ENCODE measurements at regions not wholly inside any gene's neighbourhood (a gene's known extent, or its start where the extent isn't known, plus 50 kb on each side); places are given as distances from the start of the nearest gene placed in this dataset.
"Not testable (repeated sequence)": the region's sequence is repeated elsewhere in the genome, so short reads cannot be mapped to it uniquely, and the experiment has no call there.

DNA sequence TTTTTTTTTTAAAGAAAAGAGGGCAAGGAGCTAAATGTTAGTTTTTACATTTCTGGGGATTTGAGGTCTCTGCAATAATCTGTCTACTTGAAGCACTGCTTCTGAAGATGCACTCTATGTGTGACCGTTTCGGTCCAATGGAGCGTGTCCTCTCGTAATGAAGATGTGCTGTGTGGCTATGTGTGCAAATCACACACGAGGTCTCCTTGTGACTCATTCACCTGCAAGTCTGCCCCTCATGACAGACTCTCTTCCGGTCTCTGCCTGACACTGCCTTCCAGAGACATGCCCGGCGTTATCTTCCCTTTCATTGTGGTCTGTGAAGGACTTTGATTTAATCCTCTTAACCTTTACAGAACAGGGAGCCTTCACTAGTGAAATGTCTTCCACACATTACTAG, 84.3 kb downstream of the TRAM1L1 start:
- H3K27me3 ChIP-seq (ENCODE audit: control insufficient read depth, insufficient read depth, low read length): no peaks in the 10 kb centered on the region
- no peaks in the 10 kb centered on the region for H3K4me1 ChIP-seq (ENCODE audit: control insufficient read depth, insufficient read depth, low read length)
- intact Hi-C loops (cut with micrococcal nuclease; ENCODE audit: unreplicated experiment) (no loop called here), in situ Hi-C loops (cut with HindIII; ENCODE audit: low pct_unique_long_range_greater_than_20kb, low sequenced_read_pairs) (no loop called here)
- ChIA-PET POLR2A (no interaction called here), CTCF (no interaction called here)
- TF ChIP-seq SIN3A (IDR thresholded peaks at IDR 0.05; ENCODE audit: borderline replicate concordance, insufficient read depth, low read depth, low read length): no peak
- TF ChIP-seq TCF7L2 (IDR thresholded peaks at IDR 0.05; ENCODE audit: low read depth, low read length): no peak
- TF ChIP-seq, protein P1, sequence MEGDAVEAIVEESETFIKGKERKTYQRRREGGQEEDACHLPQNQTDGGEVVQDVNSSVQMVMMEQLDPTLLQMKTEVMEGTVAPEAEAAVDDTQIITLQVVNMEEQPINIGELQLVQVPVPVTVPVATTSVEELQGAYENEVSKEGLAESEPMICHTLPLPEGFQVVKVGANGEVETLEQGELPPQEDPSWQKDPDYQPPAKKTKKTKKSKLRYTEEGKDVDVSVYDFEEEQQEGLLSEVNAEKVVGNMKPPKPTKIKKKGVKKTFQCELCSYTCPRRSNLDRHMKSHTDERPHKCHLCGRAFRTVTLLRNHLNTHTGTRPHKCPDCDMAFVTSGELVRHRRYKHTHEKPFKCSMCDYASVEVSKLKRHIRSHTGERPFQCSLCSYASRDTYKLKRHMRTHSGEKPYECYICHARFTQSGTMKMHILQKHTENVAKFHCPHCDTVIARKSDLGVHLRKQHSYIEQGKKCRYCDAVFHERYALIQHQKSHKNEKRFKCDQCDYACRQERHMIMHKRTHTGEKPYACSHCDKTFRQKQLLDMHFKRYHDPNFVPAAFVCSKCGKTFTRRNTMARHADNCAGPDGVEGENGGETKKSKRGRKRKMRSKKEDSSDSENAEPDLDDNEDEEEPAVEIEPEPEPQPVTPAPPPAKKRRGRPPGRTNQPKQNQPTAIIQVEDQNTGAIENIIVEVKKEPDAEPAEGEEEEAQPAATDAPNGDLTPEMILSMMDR (IDR thresholded peaks at IDR 0.05): no peak
- TF ChIP-seq, protein P2, sequence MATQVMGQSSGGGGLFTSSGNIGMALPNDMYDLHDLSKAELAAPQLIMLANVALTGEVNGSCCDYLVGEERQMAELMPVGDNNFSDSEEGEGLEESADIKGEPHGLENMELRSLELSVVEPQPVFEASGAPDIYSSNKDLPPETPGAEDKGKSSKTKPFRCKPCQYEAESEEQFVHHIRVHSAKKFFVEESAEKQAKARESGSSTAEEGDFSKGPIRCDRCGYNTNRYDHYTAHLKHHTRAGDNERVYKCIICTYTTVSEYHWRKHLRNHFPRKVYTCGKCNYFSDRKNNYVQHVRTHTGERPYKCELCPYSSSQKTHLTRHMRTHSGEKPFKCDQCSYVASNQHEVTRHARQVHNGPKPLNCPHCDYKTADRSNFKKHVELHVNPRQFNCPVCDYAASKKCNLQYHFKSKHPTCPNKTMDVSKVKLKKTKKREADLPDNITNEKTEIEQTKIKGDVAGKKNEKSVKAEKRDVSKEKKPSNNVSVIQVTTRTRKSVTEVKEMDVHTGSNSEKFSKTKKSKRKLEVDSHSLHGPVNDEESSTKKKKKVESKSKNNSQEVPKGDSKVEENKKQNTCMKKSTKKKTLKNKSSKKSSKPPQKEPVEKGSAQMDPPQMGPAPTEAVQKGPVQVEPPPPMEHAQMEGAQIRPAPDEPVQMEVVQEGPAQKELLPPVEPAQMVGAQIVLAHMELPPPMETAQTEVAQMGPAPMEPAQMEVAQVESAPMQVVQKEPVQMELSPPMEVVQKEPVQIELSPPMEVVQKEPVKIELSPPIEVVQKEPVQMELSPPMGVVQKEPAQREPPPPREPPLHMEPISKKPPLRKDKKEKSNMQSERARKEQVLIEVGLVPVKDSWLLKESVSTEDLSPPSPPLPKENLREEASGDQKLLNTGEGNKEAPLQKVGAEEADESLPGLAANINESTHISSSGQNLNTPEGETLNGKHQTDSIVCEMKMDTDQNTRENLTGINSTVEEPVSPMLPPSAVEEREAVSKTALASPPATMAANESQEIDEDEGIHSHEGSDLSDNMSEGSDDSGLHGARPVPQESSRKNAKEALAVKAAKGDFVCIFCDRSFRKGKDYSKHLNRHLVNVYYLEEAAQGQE (IDR thresholded peaks at IDR 0.05; ENCODE audit: insufficient read depth in 1 of 2, low read depth in 2 of 2, low read length in 1 of 2): no peak
- TF ChIP-seq POLR2AphosphoS5 (IDR thresholded peaks at IDR 0.05; ENCODE audit: low read depth, low read length): no peak
- no peak overlapping the region for H3K4me3 ChIP-seq (ENCODE audit: low read depth in 2 of 2, low read length in 2 of 2)
- ATAC-seq: no peak
- no TSS peak for BruUV-seq (replicated peaks)
- H3K36me3 ChIP-seq (ENCODE audit: control insufficient read depth, insufficient read depth, low read length): no peaks in the 10 kb centered on the region
- no peaks in the 10 kb centered on the region for H3K9me3 ChIP-seq (ENCODE audit: control insufficient read depth, insufficient read depth, low read depth, low read length)
- no peak overlapping the region for H3K27ac ChIP-seq (ENCODE audit: low read length)
- DNase-seq (ENCODE audit: low read depth, low spot score): no peak

DNA sequence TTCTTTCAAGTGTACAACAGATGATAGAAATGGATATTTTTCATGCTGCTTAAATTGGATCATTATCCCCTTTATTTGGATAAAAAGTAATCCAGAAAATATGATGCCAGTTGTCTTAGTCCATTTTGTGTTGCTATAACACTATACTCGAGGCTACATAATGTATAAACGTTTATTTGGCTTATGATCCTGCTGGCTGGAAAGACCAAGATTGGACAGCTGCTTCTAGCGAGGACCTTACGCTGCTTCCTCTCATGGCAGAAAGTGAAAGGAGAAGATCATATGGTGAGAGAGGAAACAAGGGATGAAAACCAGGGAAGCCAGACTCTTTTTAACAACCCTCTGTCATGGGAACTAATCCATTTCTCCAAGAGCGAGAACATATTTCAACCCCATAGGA, 102.7 kb downstream of the TRAM1L1 start:
- POLR2A ChIA-PET: no interaction called here
- Histone ChIP-seq H3K27ac (ENCODE audit: low read length) (no peak overlapping the region), H3K4me3 (ENCODE audit: low read depth in 2 of 2, low read length in 2 of 2) (no peak overlapping the region), H3K4me1 (ENCODE audit: control insufficient read depth, insufficient read depth, low read length) (no peaks in the 10 kb centered on the region), H3K27me3 (ENCODE audit: control insufficient read depth, insufficient read depth, low read length) (no peaks in the 10 kb centered on the region), H3K36me3 (ENCODE audit: control insufficient read depth, insufficient read depth, low read length) (no peaks in the 10 kb centered on the region), H3K9me3 (ENCODE audit: control insufficient read depth, insufficient read depth, low read depth, low read length) (no peaks in the 10 kb centered on the region)
- ATAC-seq: no peak
- CTCF ChIA-PET: no interaction called here
- intact Hi-C loops (cut with micrococcal nuclease; ENCODE audit: unreplicated experiment): no loop called here
- TF ChIP-seq, protein P1 (IDR thresholded peaks at IDR 0.05): no peak
- no peak for TF ChIP-seq SIN3A (IDR thresholded peaks at IDR 0.05; ENCODE audit: borderline replicate concordance, insufficient read depth, low read depth, low read length)
- TF ChIP-seq, protein P2 (IDR thresholded peaks at IDR 0.05; ENCODE audit: insufficient read depth in 1 of 2, low read depth in 2 of 2, low read length in 1 of 2): no peak
- no peak for TF ChIP-seq TCF7L2 (IDR thresholded peaks at IDR 0.05; ENCODE audit: low read depth, low read length)
- TF ChIP-seq POLR2AphosphoS5 (IDR thresholded peaks at IDR 0.05; ENCODE audit: low read depth, low read length): no peak
- in situ Hi-C loops (cut with HindIII; ENCODE audit: low pct_unique_long_range_greater_than_20kb, low sequenced_read_pairs): no loop called here
- no TSS peak for BruUV-seq (replicated peaks)
- DNase-seq (ENCODE audit: low read depth, low spot score): no peak

DNA sequence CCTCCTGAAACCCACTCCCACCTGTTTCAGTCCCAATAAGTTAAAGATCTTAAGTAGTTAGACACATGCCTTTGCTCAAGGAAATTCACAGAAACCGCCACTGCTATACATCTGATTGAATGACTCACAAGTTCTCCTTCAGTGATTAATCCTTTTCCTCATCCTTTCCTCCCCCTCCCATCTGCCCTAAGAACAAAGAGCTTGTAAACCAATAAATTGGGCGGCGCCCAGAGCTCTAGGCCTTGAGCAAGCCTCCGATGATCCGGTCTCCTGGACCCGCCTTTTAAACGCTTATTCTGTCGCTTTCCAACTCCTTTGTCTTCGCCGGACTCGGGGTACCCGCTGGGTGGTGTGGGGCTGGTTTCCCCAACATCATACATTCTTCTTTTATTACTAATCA, 104.9 kb downstream of the TRAM1L1 start:
- intact Hi-C loops (cut with micrococcal nuclease; ENCODE audit: unreplicated experiment); H3K4me3 ChIP-seq (ENCODE audit: low read depth in 2 of 2, low read length in 2 of 2); H3K27ac ChIP-seq (ENCODE audit: low read length); H3K36me3 ChIP-seq (ENCODE audit: control insufficient read depth, insufficient read depth, low read length); ATAC-seq; H3K27me3 ChIP-seq (ENCODE audit: control insufficient read depth, insufficient read depth, low read length); DNase-seq (ENCODE audit: low read depth, low spot score); POLR2A ChIA-PET; BruUV-seq (replicated peaks); H3K4me1 ChIP-seq (ENCODE audit: control insufficient read depth, insufficient read depth, low read length); H3K9me3 ChIP-seq (ENCODE audit: control insufficient read depth, insufficient read depth, low read depth, low read length); in situ Hi-C loops (cut with HindIII; ENCODE audit: low pct_unique_long_range_greater_than_20kb, low sequenced_read_pairs); CTCF ChIA-PET: not testable (repeated sequence)
